Lower leg skin (tissue), 3 donors: ENCODE measurements at regions not wholly inside any gene's neighbourhood (a gene's known extent, or its start where the extent isn't known, plus 50 kb on each side); places are given as distances from the start of the nearest gene placed in this dataset.

ENCODE experiments used
- CTCF ChIP-seq, 3 donors: fragments of 450-650 bp; IDR thresholded peaks; one replicate each; pipeline ENCODE4 v1.5.1; 2016; ENCODE audit warnings: antibody characterized with exemption in 3 of 3, mild to moderate bottlenecking in 3 of 3, moderate library complexity in 2 of 3
- POLR2A ChIP-seq, 2 donors: fragments of 450-650 bp; IDR thresholded peaks; one replicate each; pipeline ENCODE4 v1.6.1; 2016 to 2017; ENCODE audit warnings: antibody characterized with exemption in 2 of 2, mild to moderate bottlenecking in 1 of 2, moderate library complexity in 1 of 2

- TF ChIP-seq CTCF (IDR thresholded peaks at IDR 0.05) (no peak), POLR2A (IDR thresholded peaks at IDR 0.05) (no peak)
Observed at GRCh38 chr13:90526711-90527110, 820.8 kb upstream of the MIR17HG start.
